Panc1 (cell line): ENCODE measurements at regions not wholly inside any gene's neighbourhood (a gene's known extent, or its start where the extent isn't known, plus 50 kb on each side); places are given as distances from the start of the nearest gene placed in this dataset.

ENCODE experiments used
- ATAC-seq: fragments of 200-7000 bp; cut with Tn5 transposase; 2 replicates; pipeline ENCODE4 v1.9.1; 2020; ENCODE audit warnings: mild to moderate bottlenecking, moderate library complexity
- BruUV-seq: library from RNA; stranded (reverse); fragments of 400-500 nt; replicated peaks from 2 replicates; lab custom pipeline; 2021; lab: Mats Ljungman, UMichigan
- CTCF ChIA-PET: fragments of 300-600 bp; sonication (Branson Sonifier 250); formaldehyde crosslinking; loops from one replicate; lab custom pipeline; 2022; ENCODE audit warnings: antibody characterized with exemption; lab: Charles Lee
- POLR2A ChIA-PET: fragments of 300-600 bp; sonication (Branson Sonifier 250); formaldehyde crosslinking; loops from one replicate; lab custom pipeline; 2022; ENCODE audit warnings: antibody characterized with exemption; lab: Charles Lee
- DNase-seq: peaks from one replicate; pipeline ENCODE4 v3.0.0-alpha.2; 2010; ENCODE audit warnings: low read depth, low spot score
- H3K27ac ChIP-seq: 2 replicates; pipeline ENCODE4 v1.5.1; 2011; ENCODE audit warnings: mild to moderate bottlenecking, low read length, inconsistent platforms
- H3K27me3 ChIP-seq: fragments of 200-500 bp; sonication (Bioruptor generic); 2 replicates; pipeline ENCODE4 v1.6.0; 2014; ENCODE audit warnings: low read length, inconsistent platforms; ENCODE audit not compliant: control insufficient read depth, insufficient read depth
- H3K36me3 ChIP-seq: fragments of 200-500 bp; sonication (Bioruptor generic); 2 replicates; pipeline ENCODE4 v1.5.1; 2014; ENCODE audit warnings: inconsistent platforms, mild to moderate bottlenecking, low read length, moderate library complexity; ENCODE audit not compliant: control insufficient read depth, insufficient read depth
- H3K4me1 ChIP-seq: 2 replicates; pipeline ENCODE4 v1.5.1; 2011; ENCODE audit warnings: inconsistent platforms, mild to moderate bottlenecking, low read length, moderate library complexity; ENCODE audit not compliant: control insufficient read depth, insufficient read depth
- H3K4me3 ChIP-seq, 2 experiments: 2 replicates each; pipeline ENCODE4 v1.5.1; 2011 to 2012; ENCODE audit warnings: low read depth in 2 of 2, low read length in 2 of 2, mild to moderate bottlenecking in 2 of 2, inconsistent platforms in 1 of 2, moderate library complexity in 1 of 2
- H3K9me3 ChIP-seq: fragments of 200-500 bp; sonication (Bioruptor generic); 2 replicates; pipeline ENCODE4 v1.5.1; 2014; ENCODE audit warnings: low read depth, mild to moderate bottlenecking, inconsistent platforms, low read length, moderate library complexity; ENCODE audit not compliant: control insufficient read depth, insufficient read depth
- CTCF ChIP-seq: fragments of 450-650 bp; IDR thresholded peaks from 2 replicates; pipeline ENCODE4 v1.5.1; 2017; ENCODE audit warnings: mild to moderate bottlenecking
- POLR2AphosphoS5 ChIP-seq: IDR thresholded peaks from 2 replicates; pipeline ENCODE4 v1.6.1; 2012; ENCODE audit warnings: mild to moderate bottlenecking, low read depth, low read length, moderate library complexity
- REST ChIP-seq, 2 experiments: IDR thresholded peaks; 2 replicates each; pipeline ENCODE4 v1.6.1; 2011 to 2012; ENCODE audit warnings: low read depth in 2 of 2, control low read depth in 1 of 2, low read length in 1 of 2, mild to moderate bottlenecking in 1 of 2, moderate library complexity in 1 of 2; ENCODE audit not compliant: insufficient read depth in 1 of 2
- SIN3A ChIP-seq: IDR thresholded peaks from 2 replicates; pipeline ENCODE4 v1.6.1; 2012; ENCODE audit warnings: low read depth, mild to moderate bottlenecking, low read length, moderate library complexity, borderline replicate concordance; ENCODE audit not compliant: insufficient read depth
- TCF7L2 ChIP-seq: IDR thresholded peaks from 2 replicates; pipeline ENCODE4 v1.6.1; 2011; ENCODE audit warnings: mild to moderate bottlenecking, low read depth, low read length, inconsistent platforms
- in situ Hi-C: cut with HindIII; loops from 2 replicates; pipeline ENCODE4 v1.10.0; 2016; ENCODE audit warnings: low sequenced_read_pairs, low pct_unique_long_range_greater_than_20kb
- intact Hi-C: fragments of 100-400 bp; cut with micrococcal nuclease; formaldehyde crosslinking; loops from one replicate; pipeline ENCODE4 v1.10.0; 2022; ENCODE audit not compliant: unreplicated experiment

- BruUV-seq: no TSS peak
- DNase-seq (no peak), ATAC-seq (no peak)
- no peaks in the 10 kb centered on the region for H3K36me3 ChIP-seq
- CTCF ChIA-PET: interaction anchor here (0.6 kb wide), 1 partner anchor 183 kb away, joined by 3 read pairs; no protein-coding TSS in a partner anchor
- POLR2A ChIA-PET: no interaction called here
- no peaks in the 10 kb centered on the region for H3K9me3 ChIP-seq
- intact Hi-C loops: no loop called here
- no peaks in the 10 kb centered on the region for H3K4me1 ChIP-seq
- in situ Hi-C loops: no loop called here
- no peak overlapping the region for H3K27ac ChIP-seq
- H3K27me3 ChIP-seq: no peaks in the 10 kb centered on the region; the same call in 1 of the 2 replicates
- no peak for TF ChIP-seq POLR2AphosphoS5
- no peak for TF ChIP-seq REST (IDR thresholded peaks at IDR 0.05; ENCODE audit: insufficient read depth in 1 of 2, low read depth in 2 of 2, low read length in 1 of 2)
- no peak for TF ChIP-seq SIN3A
- TF ChIP-seq CTCF: no peak
- TF ChIP-seq TCF7L2: no peak
- H3K4me3 ChIP-seq: no peak overlapping the region
Observed at GRCh38 chr5:2335125-2335732, 416.2 kb downstream of the IRX2 start.

GRCh38 chr5:2334719-2335118, 416.8 kb downstream of the IRX2 start:
- intact Hi-C loops: no loop called here
- no peak overlapping the region for H3K4me3 ChIP-seq
- TF ChIP-seq CTCF (no peak), TCF7L2 (no peak), REST (IDR thresholded peaks at IDR 0.05; ENCODE audit: insufficient read depth in 1 of 2, low read depth in 2 of 2, low read length in 1 of 2) (no peak), SIN3A (no peak), POLR2AphosphoS5 (no peak)
- no peaks in the 10 kb centered on the region for H3K4me1 ChIP-seq
- no peaks in the 10 kb centered on the region for H3K9me3 ChIP-seq
- ChIA-PET CTCF (interaction anchor here (0.6 kb wide), 1 partner anchor 183 kb away, joined by 3 read pairs; no protein-coding TSS in a partner anchor), POLR2A (no interaction called here)
- no peak for ATAC-seq
- in situ Hi-C loops: no loop called here
- H3K27me3 ChIP-seq: no peaks in the 10 kb centered on the region; the same call in 1 of the 2 replicates
- no peaks in the 10 kb centered on the region for H3K36me3 ChIP-seq
- no peak for DNase-seq
- BruUV-seq: no TSS peak
- H3K27ac ChIP-seq: no peak overlapping the region
